GM23338 (cell line): ENCODE measurements at regions not wholly inside any gene's neighbourhood (a gene's known extent, or its start where the extent isn't known, plus 50 kb on each side); places are given as distances from the start of the nearest gene placed in this dataset.

Source experiments
- CTCF ChIP-seq, 2 experiments: fragments of 200-600 bp in 1 of 2; sonication (generic) in 1 of 2; conservative IDR thresholded peaks; 2 replicates each; pipeline versions ENCODE4 v1.5.1 to v1.6.1; 2016 to 2017; ENCODE audit warnings: antibody characterized with exemption in 2 of 2, low read depth in 2 of 2, mild to moderate bottlenecking in 2 of 2, moderate library complexity in 1 of 2
- EZH2phosphoT487 ChIP-seq: fragments of 200-600 bp; sonication (generic); IDR thresholded peaks from one replicate; pipeline ENCODE4 v1.8.1; 2018; ENCODE audit warnings: antibody characterized with exemption; ENCODE audit not compliant: unreplicated experiment

GRCh38 chr11:30786256-30787110 lies 200.3 kb upstream of the MPPED2 start:
- TF ChIP-seq CTCF (conservative IDR thresholded peaks at IDR 0.05; ENCODE audit: low read depth in 2 of 2) (no peak), EZH2phosphoT487 (no peak)
